Sigmoid colon (tissue), 6 donors: ENCODE measurements at regions not wholly inside any gene's neighbourhood (a gene's known extent, or its start where the extent isn't known, plus 50 kb on each side); places are given as distances from the start of the nearest gene placed in this dataset.

Experiments
- DNase-seq: peaks from one replicate; pipeline ENCODE4 v3.0.0-alpha.2; 2019
- H3K27ac ChIP-seq, 4 donors: fragments of 200-600 bp; sonication (generic); one replicate each; pipeline ENCODE4 v1.5.1; 2016 to 2019; ENCODE audit warnings: mild to moderate bottlenecking in 1 of 4
- H3K27me3 ChIP-seq, 3 donors: fragments of 200-600 bp; sonication (generic); one replicate each; pipeline ENCODE4 v1.5.1; 2019; ENCODE audit warnings: mild to moderate bottlenecking in 1 of 3
- H3K36me3 ChIP-seq, 4 donors: fragments of 200-600 bp; sonication (generic); one replicate each; pipeline ENCODE4 v1.5.1; 2016 to 2019
- H3K4me1 ChIP-seq, 4 donors: fragments of 200-600 bp; sonication (generic); one replicate each; pipeline ENCODE4 v1.5.1; 2017 to 2019
- H3K4me3 ChIP-seq, 4 donors: fragments of 200-600 bp; sonication (generic); one replicate each; pipeline ENCODE4 v1.5.1; 2017 to 2019; ENCODE audit warnings: mild to moderate bottlenecking in 2 of 4, moderate library complexity in 1 of 4
- H3K9me3 ChIP-seq, 4 donors: fragments of 200-600 bp in 3 of 4; sonication (generic) in 3 of 4; one replicate each; pipeline versions ENCODE4 v1.5.1 to v1.6.1; 2013 to 2019
- EP300 ChIP-seq, 4 donors: sonication (generic); formaldehyde crosslinking; IDR thresholded peaks; one replicate each; pipeline ENCODE4 v1.6.1; 2017; ENCODE audit warnings: antibody characterized with exemption in 4 of 4
- POLR2A ChIP-seq, 2 donors: fragments of 450-650 bp; IDR thresholded peaks; one replicate each; pipeline ENCODE4 v1.6.1; 2016; ENCODE audit warnings: antibody characterized with exemption in 2 of 2, mild to moderate bottlenecking in 2 of 2, moderate library complexity in 2 of 2
- POLR2AphosphoS5 ChIP-seq, 4 donors: sonication (generic); formaldehyde crosslinking; IDR thresholded peaks; one replicate each; pipeline ENCODE4 v1.6.1; 2017; ENCODE audit warnings: antibody characterized with exemption in 4 of 4
- WGBS, 2 donors: extraction: QIAGEN DNeasy Blood & Tissue Kit; methylation state at CpG; one replicate each; pipeline ENCODE4 v1.1.7; 2013; 5-methylcytosine and 5-hydroxymethylcytosine counted together
- intact Hi-C: fragments of 100-400 bp; cut with DNase I; formaldehyde crosslinking; loops from one replicate; pipeline ENCODE4 v1.15.1; 2023
- TF ChIP-seq, protein P1 (sequence below), 4 experiments: fragments of 450-650 bp in 3 of 4; fragments of 200-600 bp in 1 of 4; IDR thresholded peaks; one replicate each; pipeline ENCODE4 v1.5.1; 2016 to 2019; ENCODE audit warnings: antibody characterized with exemption in 4 of 4, mild to moderate bottlenecking in 3 of 4, moderate library complexity in 2 of 4
- donor health status: healthy with polysubstance abuse.
- donor health status: healthy.

DNA sequence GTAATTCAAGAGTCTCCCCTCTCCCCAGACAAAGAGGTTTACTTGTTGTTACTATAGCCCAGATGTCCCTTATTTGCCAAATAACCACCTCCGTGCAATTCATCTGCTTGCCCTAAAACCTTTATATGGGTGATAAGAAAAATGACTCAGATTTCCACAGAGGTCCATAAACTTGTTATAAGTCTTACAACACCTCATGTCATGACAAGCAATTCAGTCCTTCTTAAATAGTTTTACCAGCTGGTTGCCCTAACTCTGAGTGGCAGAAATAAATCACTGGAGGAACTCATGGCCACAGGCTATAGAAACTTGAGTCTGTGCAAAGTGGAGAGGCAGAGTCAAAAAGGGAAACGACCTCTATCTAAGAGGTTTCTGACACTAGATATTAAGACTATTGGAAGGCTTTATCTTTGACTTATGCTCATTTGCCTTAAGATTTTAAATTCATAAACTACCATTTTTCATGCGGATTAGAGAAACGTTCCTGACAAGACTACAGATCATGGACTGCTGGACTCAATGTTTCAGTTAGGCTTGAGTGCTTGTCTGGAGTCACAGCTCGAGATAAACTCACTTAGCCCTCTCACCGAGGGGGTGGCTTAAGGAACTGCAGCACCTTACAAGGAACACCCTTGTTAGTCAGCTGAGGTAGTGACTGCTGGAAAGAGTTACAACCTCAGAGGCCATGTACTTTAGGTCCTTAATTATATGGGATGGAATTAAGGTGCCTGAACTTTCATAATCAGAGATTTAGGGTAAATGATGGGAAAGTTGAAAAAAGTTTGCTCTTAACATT, 662.5 kb upstream of the USP24 start:
- H3K4me3 ChIP-seq = no peak overlapping the region
- intact Hi-C loops = no loop called here
- H3K36me3 ChIP-seq = no peaks in the 10 kb centered on the region
- no peaks in the 10 kb centered on the region for H3K9me3 ChIP-seq
- TF ChIP-seq, protein P1, sequence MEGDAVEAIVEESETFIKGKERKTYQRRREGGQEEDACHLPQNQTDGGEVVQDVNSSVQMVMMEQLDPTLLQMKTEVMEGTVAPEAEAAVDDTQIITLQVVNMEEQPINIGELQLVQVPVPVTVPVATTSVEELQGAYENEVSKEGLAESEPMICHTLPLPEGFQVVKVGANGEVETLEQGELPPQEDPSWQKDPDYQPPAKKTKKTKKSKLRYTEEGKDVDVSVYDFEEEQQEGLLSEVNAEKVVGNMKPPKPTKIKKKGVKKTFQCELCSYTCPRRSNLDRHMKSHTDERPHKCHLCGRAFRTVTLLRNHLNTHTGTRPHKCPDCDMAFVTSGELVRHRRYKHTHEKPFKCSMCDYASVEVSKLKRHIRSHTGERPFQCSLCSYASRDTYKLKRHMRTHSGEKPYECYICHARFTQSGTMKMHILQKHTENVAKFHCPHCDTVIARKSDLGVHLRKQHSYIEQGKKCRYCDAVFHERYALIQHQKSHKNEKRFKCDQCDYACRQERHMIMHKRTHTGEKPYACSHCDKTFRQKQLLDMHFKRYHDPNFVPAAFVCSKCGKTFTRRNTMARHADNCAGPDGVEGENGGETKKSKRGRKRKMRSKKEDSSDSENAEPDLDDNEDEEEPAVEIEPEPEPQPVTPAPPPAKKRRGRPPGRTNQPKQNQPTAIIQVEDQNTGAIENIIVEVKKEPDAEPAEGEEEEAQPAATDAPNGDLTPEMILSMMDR (IDR thresholded peaks at IDR 0.05) = no peak
- no peak for TF ChIP-seq POLR2A (IDR thresholded peaks at IDR 0.05)
- no peak for TF ChIP-seq POLR2AphosphoS5 (IDR thresholded peaks at IDR 0.05)
- TF ChIP-seq EP300 (IDR thresholded peaks at IDR 0.05) = no peak
- no peak overlapping the region for H3K27ac ChIP-seq
- no peaks in the 10 kb centered on the region for H3K27me3 ChIP-seq
- 35 to 64% methylated on average over 6 of the region's 6 CpGs for WGBS, 2 donors
- H3K4me1 ChIP-seq = no peaks in the 10 kb centered on the region
- no peak for DNase-seq

DNA sequence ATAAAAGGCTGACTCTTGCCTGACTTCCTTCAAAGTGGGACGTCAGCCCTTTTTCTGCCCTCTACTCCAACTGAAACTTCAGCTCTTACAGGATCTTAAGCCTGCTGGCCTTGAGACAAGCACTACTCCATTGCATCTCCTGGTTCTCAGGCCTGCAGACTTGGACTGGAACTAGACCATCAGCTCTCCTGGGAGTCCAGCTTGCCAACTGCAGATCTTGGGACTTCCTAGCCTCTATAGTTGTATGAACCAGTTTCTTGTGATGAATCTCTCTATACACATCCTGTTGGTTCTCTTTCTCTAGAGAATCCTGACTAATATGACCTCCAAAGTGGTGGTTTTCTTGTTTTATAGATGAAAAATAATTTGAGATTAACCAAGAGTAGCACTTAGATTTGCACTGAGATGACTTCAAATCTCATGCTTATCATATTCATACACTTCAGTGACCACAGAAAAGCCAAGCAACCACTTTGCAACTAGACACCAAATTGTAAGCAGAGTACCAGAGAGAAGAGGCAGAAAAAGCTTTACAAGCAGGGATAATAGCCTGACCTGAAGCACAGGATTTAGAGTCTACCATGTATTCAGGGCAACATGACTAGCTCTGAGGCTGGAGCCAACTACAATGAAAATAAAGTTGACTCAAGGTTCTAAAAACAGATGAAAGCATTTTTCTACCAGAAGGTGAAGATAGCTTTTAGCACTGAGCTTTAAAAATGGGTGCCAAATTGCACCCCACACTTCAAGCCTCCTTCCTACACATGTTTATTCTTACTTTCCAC, 661.3 kb upstream of the USP24 start:
- H3K27ac ChIP-seq = no peak overlapping the region
- no peak overlapping the region for H3K4me3 ChIP-seq
- DNase-seq = no peak
- TF ChIP-seq POLR2A (IDR thresholded peaks at IDR 0.05) (no peak), EP300 (IDR thresholded peaks at IDR 0.05) (no peak), POLR2AphosphoS5 (IDR thresholded peaks at IDR 0.05) (no peak)
- TF ChIP-seq, protein P1 (IDR thresholded peaks at IDR 0.05) = no peak
- H3K27me3 ChIP-seq = no peaks in the 10 kb centered on the region
- H3K4me1 ChIP-seq = no peaks in the 10 kb centered on the region
- intact Hi-C loops = no loop called here
- H3K36me3 ChIP-seq = no peaks in the 10 kb centered on the region
- no peaks in the 10 kb centered on the region for H3K9me3 ChIP-seq
- WGBS, 2 donors = 94 to 96% methylated on average over 1 of the region's 1 CpG

DNA sequence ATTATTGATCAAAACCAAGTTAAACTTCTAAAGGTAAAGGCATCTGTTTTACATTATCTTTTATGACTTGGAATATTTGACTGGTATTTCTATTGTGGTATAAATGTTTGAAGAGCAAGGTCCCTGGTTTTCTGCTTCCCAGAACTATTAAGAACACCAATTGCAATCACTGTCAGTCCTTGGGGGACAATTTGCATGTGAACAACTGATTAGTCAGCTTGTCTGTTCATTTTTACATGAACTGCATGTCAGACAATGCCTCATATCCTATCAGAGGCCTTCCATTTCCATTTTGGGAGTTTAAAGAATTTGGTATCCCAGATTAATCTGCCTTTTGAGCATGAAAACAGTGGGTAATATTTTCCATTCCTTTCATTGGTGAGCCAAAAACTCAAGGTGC, 654.9 kb upstream of the USP24 start:
- Histone ChIP-seq H3K4me3 (no peak overlapping the region), H3K4me1 (peaks cover 0 to 21% (median 19%) of the 10 kb centered on the region in 4 donors), H3K27me3 (no peaks in the 10 kb centered on the region), H3K36me3 (no peaks in the 10 kb centered on the region), H3K27ac (peak overlapping the region in 1 of 4 donors; percentile 12), H3K9me3 (no peaks in the 10 kb centered on the region)
- intact Hi-C loops = no loop called here
- TF ChIP-seq EP300 (IDR thresholded peaks at IDR 0.05) (no peak), POLR2A (IDR thresholded peaks at IDR 0.05) (no peak), POLR2AphosphoS5 (IDR thresholded peaks at IDR 0.05) (no peak)
- TF ChIP-seq, protein P1 (IDR thresholded peaks at IDR 0.05) = no peak
- DNase-seq = no peak

DNA sequence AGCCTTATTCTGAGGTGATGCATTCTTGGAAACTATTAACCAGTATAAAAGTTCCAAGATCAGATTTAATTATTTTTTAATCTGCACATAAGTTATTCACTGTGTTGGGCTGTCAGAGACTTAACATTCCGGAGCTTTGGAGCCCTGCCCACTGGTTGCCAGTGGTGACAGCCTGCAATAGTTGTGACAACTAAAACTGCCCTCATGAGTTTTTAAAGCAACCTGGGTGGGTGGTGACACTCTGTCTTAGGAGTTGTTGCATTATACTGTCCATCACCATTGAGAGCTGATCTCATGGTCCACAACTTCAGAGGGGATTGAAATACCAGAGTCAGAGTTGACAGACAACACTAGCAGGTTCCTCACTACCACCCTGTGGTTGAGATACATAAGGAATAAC, 653.9 kb upstream of the USP24 start:
- H3K9me3 ChIP-seq = no peaks in the 10 kb centered on the region
- H3K27ac ChIP-seq = no peak overlapping the region
- intact Hi-C loops = no loop called here
- H3K4me1 ChIP-seq = peaks cover 0 to 21% (median 19%) of the 10 kb centered on the region in 4 donors
- WGBS, 2 donors = 15 to 61% methylated on average over 1 of the region's 1 CpG
- no peak for DNase-seq
- TF ChIP-seq EP300 (IDR thresholded peaks at IDR 0.05) (no peak), POLR2A (IDR thresholded peaks at IDR 0.05) (no peak), POLR2AphosphoS5 (IDR thresholded peaks at IDR 0.05) (no peak)
- TF ChIP-seq, protein P1 (IDR thresholded peaks at IDR 0.05) = no peak
- no peaks in the 10 kb centered on the region for H3K36me3 ChIP-seq
- no peak overlapping the region for H3K4me3 ChIP-seq
- H3K27me3 ChIP-seq = no peaks in the 10 kb centered on the region
